ENCODE measurements at regions not wholly inside any gene's neighbourhood (a gene's known extent, or its start where the extent isn't known, plus 50 kb on each side); places are given as distances from the start of the nearest gene placed in this dataset.
"Not testable (repeated sequence)": the region's sequence is repeated elsewhere in the genome, so short reads cannot be mapped to it uniquely, and the experiment has no call there.

GRCh38 chr1:67482733-67483482 is 52.7 kb upstream of the SERBP1 start:
- no peak for DNase-seq

DNA sequence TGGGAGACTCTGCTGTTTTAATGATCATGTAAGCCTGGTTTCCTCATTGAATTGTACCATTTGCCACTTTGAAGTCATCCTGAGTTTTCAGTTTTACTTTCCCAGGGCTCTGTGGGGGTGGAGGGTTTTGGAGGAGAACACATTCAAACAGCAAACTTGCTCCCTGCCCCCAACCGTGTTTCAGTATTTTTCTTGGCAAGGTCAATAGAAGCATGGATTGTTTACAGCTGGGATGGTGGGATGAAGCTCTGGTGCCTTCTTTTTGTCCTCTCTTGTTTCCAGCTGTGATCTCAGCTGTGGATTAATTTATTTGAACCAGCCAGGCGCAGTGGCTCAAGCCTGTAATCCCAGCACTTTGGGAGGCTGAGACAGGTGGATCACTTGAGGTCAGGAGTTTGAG is 54.3 kb upstream of the SERBP1 start:
- no peak for DNase-seq

GRCh38 chr1:67485046-67485811 is 55.0 kb upstream of the SERBP1 start:
- DNase-seq, result peak; percentile 7

- DNase-seq, result no peak
Measured at GRCh38 chr1:67489643-67490042, 59.4 kb upstream of the SERBP1 start.

- no peak for DNase-seq
Measured at GRCh38 chr1:67491280-67491679, 61.1 kb upstream of the SERBP1 start.

DNA sequence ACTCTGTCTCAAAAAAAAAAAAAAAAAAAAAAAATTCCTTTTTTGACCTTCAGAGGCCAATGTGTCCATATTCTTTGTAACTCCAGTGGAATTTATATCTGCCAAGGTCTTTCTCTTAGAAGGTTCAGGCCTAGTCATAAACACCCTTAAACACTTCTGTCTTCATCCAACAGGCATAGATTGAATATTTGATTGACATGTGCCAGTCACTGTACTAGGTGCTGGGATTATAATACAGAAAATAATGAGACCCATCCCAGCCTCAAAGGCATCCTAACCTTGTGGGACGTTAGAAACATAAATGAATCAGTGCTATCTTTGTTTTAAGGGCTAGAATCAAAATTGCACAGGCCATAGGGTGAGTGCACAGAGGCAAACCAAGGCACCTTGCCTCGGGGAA is 62.9 kb upstream of the SERBP1 start:
- DNase-seq, result no peak

DNA sequence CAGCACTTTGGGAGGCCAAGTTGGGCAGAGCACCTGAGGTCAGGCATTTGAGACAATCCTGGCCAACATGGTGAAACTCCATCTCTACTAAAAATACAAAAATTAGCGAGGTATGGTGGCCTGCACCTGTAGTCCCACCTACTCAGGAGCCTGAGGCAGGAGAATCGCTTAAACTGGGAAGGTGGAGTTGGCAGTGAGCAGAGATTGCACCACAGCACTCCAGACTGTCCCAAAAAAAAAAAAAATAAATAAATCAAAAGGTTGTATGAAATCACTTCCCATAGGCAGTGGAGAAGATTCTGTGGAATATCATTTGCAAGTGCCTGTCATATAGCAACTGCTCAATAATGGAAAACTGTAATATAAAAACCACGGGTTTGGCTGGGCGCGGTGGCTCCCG is 65.1 kb upstream of the SERBP1 start:
- DNase-seq, result no peak

GRCh38 chr1:67496329-67496728 is 66.1 kb upstream of the SERBP1 start:
- no peak for DNase-seq

GRCh38 chr1:67500413-67500959 is 70.3 kb upstream of the SERBP1 start:
- peak; percentile 78 for DNase-seq

GRCh38 chr1:67503974-67504373 is 73.8 kb upstream of the SERBP1 start:
- no peak for DNase-seq

DNA sequence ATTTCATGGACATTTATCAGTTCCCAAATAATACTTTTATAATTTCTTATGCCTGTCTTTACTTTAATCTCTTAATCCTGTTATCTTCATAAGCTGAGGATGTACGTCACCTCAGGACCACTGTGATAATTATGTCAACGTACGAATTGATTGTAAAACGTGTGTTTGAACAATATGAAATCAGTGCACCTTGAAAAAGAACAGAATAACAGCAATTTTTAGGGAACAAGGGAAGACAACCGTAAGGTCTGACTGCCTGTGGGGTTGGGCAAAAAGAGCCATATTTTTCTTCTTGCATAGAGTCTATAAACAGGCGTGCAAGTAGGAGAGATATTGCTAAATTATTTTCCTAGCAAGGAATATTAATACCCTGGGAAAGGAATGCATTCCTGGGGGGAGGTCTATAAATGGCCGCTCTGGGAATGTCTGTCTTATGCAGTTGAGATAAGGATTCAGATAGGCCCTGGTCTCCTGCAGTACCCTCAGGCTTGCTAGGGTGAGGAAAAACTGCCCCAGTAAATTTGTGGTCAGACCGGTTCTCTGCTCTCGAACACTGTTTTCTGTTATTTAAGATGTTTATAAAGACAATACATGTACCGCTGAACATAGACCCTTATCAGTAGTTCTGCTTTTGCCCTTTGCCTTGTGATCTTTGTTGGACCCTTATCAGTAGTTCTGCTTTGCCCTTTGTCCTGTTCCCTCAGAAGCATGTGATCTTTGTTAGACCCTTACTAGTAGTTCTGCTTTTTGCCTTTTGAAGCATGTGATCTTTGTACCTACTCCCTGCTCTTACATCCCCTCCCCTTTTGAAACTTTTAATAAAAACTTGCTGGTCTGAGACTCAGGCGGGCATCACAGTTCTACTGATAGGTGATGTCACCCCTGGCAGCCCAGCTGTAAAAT is 83.4 kb upstream of the SERBP1 start:
- not testable (repeated sequence) for DNase-seq

DNA sequence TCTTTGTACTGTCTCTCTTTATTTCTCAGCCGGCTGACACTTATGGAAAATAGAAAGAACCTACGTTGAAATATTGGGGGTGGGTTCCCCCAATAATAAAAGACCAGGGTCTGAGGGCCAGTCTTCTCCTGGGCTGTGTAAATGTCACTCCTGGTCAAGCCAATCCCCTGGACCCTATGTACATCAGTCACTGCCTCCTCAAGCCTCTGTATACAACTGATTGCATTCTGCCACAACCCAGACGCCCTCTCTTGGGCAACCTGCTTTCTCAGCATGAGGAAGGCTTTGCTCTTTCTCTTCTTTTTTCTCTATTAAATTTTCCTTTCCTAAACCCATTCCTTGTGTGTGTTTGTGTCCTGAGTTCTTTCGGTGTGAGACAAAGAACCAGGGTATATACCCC is 84.1 kb upstream of the SERBP1 start:
- DNase-seq, result no peak

- DNase-seq, result no peak
Measured at GRCh38 chr1:67514786-67515185, 84.6 kb upstream of the SERBP1 start.

- no peak for DNase-seq
Measured at GRCh38 chr1:67515324-67516080, 85.3 kb upstream of the SERBP1 start.

GRCh38 chr1:67517046-67517445 is 86.8 kb upstream of the SERBP1 start:
- no peak for DNase-seq

- DNase-seq, result no peak
Measured at GRCh38 chr1:67522001-67522441, 91.8 kb upstream of the SERBP1 start.

- DNase-seq, result no peak
Measured at GRCh38 chr1:67522793-67523192, 92.6 kb upstream of the SERBP1 start.

DNA sequence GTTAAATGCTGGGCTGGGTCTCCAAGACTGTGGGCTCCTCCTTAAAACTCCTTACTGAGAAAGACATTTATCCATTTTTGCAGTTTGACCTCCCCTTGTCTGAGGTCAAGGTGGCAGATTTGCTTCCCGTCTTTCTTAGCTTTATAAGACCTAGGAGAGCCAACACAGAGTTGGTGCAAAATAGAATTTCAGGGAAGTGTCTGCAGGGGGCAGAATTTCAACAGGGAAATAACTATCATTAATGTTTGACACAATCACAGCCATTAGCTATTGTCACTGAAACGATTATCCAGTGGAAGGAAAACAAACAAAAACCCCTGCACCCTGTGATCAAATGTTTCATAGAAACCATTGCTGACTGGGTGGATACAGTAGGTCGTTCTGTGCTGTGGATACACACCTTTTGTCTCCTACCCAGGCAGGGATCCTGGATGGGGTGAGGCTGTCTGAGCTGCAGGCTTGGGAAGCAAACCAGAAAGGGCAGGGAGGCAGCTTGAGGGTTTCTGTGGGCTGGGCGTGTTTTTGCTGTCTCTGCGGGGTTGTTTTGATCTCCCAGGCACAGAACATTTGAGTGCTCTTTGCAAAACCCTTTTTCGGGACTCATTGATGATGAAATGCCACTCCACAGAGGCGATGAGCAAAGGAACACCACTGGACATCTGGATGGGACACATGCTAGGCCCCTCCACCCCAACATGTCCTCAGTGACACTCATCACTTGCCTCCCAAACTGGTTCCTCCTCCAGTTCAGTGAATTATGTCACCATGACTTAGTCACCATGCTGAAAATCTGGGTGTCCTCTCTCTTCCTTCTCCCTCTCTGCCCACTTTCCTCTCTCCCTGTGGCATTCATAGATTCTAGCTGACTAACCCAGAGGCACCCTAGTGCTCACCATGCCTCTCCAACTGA is 94.2 kb upstream of the SERBP1 start:
- DNase-seq, result peak; percentile 4

- no peak for DNase-seq
Measured at GRCh38 chr1:67525053-67525760, 95.0 kb upstream of the SERBP1 start.

DNA sequence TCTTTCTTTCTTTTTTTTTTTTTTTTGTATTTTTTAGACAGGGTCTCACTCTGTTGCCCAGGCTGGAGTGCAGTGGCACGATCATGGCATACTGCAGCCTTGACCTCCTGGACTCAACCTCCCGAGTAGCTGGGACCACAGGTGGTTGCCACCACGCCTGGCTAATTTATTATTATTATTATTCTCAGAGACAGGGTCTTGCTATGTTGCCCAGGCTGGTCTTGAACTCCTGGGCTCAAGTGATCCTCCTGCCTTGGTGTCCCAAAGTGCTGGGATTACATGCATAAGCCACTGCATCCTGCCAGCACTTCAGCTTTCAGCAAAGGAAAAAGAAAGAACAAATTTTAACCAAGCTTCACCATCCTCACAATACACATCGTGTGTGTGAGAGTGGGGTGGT is 97.9 kb upstream of the SERBP1 start:
- DNase-seq, result no peak

Measured in fibroblast of skin of abdomen (primary cell).